Neuronal stem cell (in vitro differentiated cells): ENCODE measurements at regions not wholly inside any gene's neighbourhood (a gene's known extent, or its start where the extent isn't known, plus 50 kb on each side); places are given as distances from the start of the nearest gene placed in this dataset.
A peak's percentile ranks its signal among the peaks of the same experiment; 100 is the strongest.

Source experiments
- DNase-seq: peaks from one replicate; pipeline ENCODE4 v3.0.0-alpha.2; 2013; ENCODE audit warnings: low spot score
- H2AFZ ChIP-seq: one replicate; pipeline ENCODE4 v1.6.1; 2013; ENCODE audit warnings: mild to moderate bottlenecking, low read length, inconsistent platforms
- H2AK5ac ChIP-seq: 2 replicates; pipeline ENCODE4 v1.6.1; 2013; ENCODE audit warnings: low read depth, mild to moderate bottlenecking, inconsistent platforms, low read length, moderate library complexity, mixed read lengths
- H2BK120ac ChIP-seq: 2 replicates; pipeline ENCODE4 v1.6.1; 2013; ENCODE audit warnings: low read depth, mild to moderate bottlenecking, inconsistent platforms, low read length, moderate library complexity, mixed read lengths
- H2BK12ac ChIP-seq: one replicate; pipeline ENCODE4 v1.6.1; 2013; ENCODE audit warnings: low read length, inconsistent platforms
- H2BK15ac ChIP-seq: 2 replicates; pipeline ENCODE4 v1.6.1; 2013; ENCODE audit warnings: mild to moderate bottlenecking, low read length, inconsistent platforms, mixed read lengths
- H2BK5ac ChIP-seq: one replicate; pipeline ENCODE4 v1.6.1; 2013; ENCODE audit warnings: inconsistent platforms, mild to moderate bottlenecking, low read length, moderate library complexity
- H3K14ac ChIP-seq: one replicate; pipeline ENCODE4 v1.6.1; 2013; ENCODE audit warnings: low read length, inconsistent platforms
- H3K18ac ChIP-seq: 2 replicates; pipeline ENCODE4 v1.6.1; 2013; ENCODE audit warnings: low read length, inconsistent platforms
- H3K23ac ChIP-seq: 2 replicates; pipeline ENCODE4 v1.6.1; 2013; ENCODE audit warnings: low read depth, mild to moderate bottlenecking, mixed read lengths, low read length, inconsistent platforms; ENCODE audit not compliant: poor library complexity
- H3K27ac ChIP-seq: replicated peaks from 3 replicates; pipeline ENCODE4 v1.5.1; 2013; ENCODE audit warnings: low read length, inconsistent platforms
- H3K27me3 ChIP-seq, 3 experiments: 2 replicates each; pipeline ENCODE4 v1.6.1; 2013; ENCODE audit warnings: low read length in 3 of 3, mild to moderate bottlenecking in 2 of 3, inconsistent platforms in 1 of 3, low read depth in 1 of 3, mixed read lengths in 1 of 3, moderate library complexity in 1 of 3; ENCODE audit not compliant: control insufficient read depth in 3 of 3, insufficient read depth in 3 of 3
- H3K36me3 ChIP-seq, 2 donors: replicated peaks in 1 of 2; 2 replicates each; pipeline ENCODE4 v1.6.1; 2013; ENCODE audit warnings: low read length in 2 of 2; ENCODE audit not compliant: control insufficient read depth in 2 of 2, insufficient read depth in 2 of 2
- H3K4ac ChIP-seq: 2 replicates; pipeline ENCODE4 v1.6.1; 2013; ENCODE audit warnings: inconsistent platforms, mild to moderate bottlenecking, low read length, moderate library complexity
- H3K4me1 ChIP-seq, 2 donors: 1 replicate in 1 of 2; 2 replicates in 1 of 2; pipeline ENCODE4 v1.6.1; 2013; ENCODE audit warnings: low read length in 2 of 2, low read depth in 1 of 2; ENCODE audit not compliant: control insufficient read depth in 2 of 2, insufficient read depth in 1 of 2
- H3K4me2 ChIP-seq: one replicate; pipeline ENCODE4 v1.6.1; 2013; ENCODE audit warnings: mild to moderate bottlenecking, low read length, inconsistent platforms; ENCODE audit not compliant: insufficient read depth, poor library complexity, severe bottlenecking
- H3K4me3 ChIP-seq, 2 donors: 2 replicates each; pipeline ENCODE4 v1.5.1; 2013; ENCODE audit warnings: low read length in 2 of 2, mild to moderate bottlenecking in 2 of 2, inconsistent platforms in 1 of 2, moderate library complexity in 1 of 2
- H3K79me1 ChIP-seq: one replicate; pipeline ENCODE4 v1.6.1; 2013; ENCODE audit warnings: low read depth, mild to moderate bottlenecking, inconsistent platforms, low read length, moderate library complexity
- H3K9ac ChIP-seq: one replicate; pipeline ENCODE4 v1.6.1; 2013; ENCODE audit warnings: mild to moderate bottlenecking, low read depth, low read length, inconsistent platforms; ENCODE audit not compliant: poor library complexity
- H3K9me3 ChIP-seq, 2 donors: replicated peaks in 1 of 2; 2 replicates each; pipeline versions ENCODE3 to v1.6.1; 2013; ENCODE audit warnings: low read length in 2 of 2, mild to moderate bottlenecking in 2 of 2, inconsistent platforms in 1 of 2, low read depth in 1 of 2, mixed read lengths in 1 of 2, moderate library complexity in 1 of 2; ENCODE audit not compliant: control insufficient read depth in 2 of 2, insufficient read depth in 1 of 2
- H4K8ac ChIP-seq: one replicate; pipeline ENCODE4 v1.6.1; 2013; ENCODE audit warnings: low read depth, mild to moderate bottlenecking, inconsistent platforms, low read length, moderate library complexity
- H4K91ac ChIP-seq: one replicate; pipeline ENCODE4 v1.6.1; 2013; ENCODE audit warnings: low read length, low read depth, mild to moderate bottlenecking, inconsistent platforms; ENCODE audit not compliant: poor library complexity
- WGBS, 2 donors: extraction: QIAGEN DNeasy Blood & Tissue Kit; methylation state at CpG; one replicate each; pipeline ENCODE4 v1.1.7; 2013; ENCODE audit warnings: missing lambda C conversion rate in 2 of 2, mixed read lengths in 1 of 2; ENCODE audit not compliant: insufficient read length in 2 of 2, insufficient replicate concordance in 1 of 2; ENCODE audit errors: extremely low coverage in 2 of 2; 5-methylcytosine and 5-hydroxymethylcytosine counted together

GRCh38 chr1:29811727-29812407 is 575.5 kb downstream of the PTPRU start:
- Histone ChIP-seq H3K4ac (no peak overlapping the region), H2BK12ac (no peak overlapping the region), H3K23ac (no peak overlapping the region), H3K36me3 (no peaks in the 10 kb centered on the region), H3K27me3 (no peaks in the 10 kb centered on the region), H3K4me1 (peaks cover 0 to 1% of the 10 kb centered on the region in 2 donors), H2BK5ac (no peak overlapping the region), H2AFZ (no peak overlapping the region), H3K4me2 (no peak overlapping the region), H3K9me3 (no peaks in the 10 kb centered on the region), H3K9ac (no peak overlapping the region), H2AK5ac (no peak overlapping the region), H3K18ac (no peak overlapping the region), H3K79me1 (no peaks in the 10 kb centered on the region), H3K14ac (no peak overlapping the region), H3K4me3 (no peak overlapping the region), H4K8ac (no peak overlapping the region), H4K91ac (no peak overlapping the region), H2BK120ac (no peak overlapping the region), H3K27ac (no peak overlapping the region), H2BK15ac (no peak overlapping the region)
- no CpG with 5 or more reads among the region's 10 CpGs for WGBS, 2 donors
- no peak for DNase-seq

- no peak overlapping the region for H2BK5ac ChIP-seq
- no peak overlapping the region for H2BK120ac ChIP-seq
- H3K4ac ChIP-seq = no peak overlapping the region
- no peak overlapping the region for H3K9ac ChIP-seq
- no peaks in the 10 kb centered on the region for H3K27me3 ChIP-seq
- no peak for DNase-seq
- H4K8ac ChIP-seq = no peak overlapping the region
- no peak overlapping the region for H3K27ac ChIP-seq
- no CpG with 5 or more reads among the region's 7 CpGs for WGBS, 2 donors
- no peak overlapping the region for H2BK15ac ChIP-seq
- H3K79me1 ChIP-seq = no peaks in the 10 kb centered on the region
- peaks cover 0 to 3% of the 10 kb centered on the region in 2 donors for H3K4me1 ChIP-seq
- no peak overlapping the region for H3K4me3 ChIP-seq
- H2AK5ac ChIP-seq = no peak overlapping the region
- no peak overlapping the region for H4K91ac ChIP-seq
- no peak overlapping the region for H2BK12ac ChIP-seq
- H3K4me2 ChIP-seq = no peak overlapping the region
- no peaks in the 10 kb centered on the region for H3K36me3 ChIP-seq
- H3K14ac ChIP-seq = no peak overlapping the region
- H3K9me3 ChIP-seq = no peaks in the 10 kb centered on the region
- H2AFZ ChIP-seq = no peak overlapping the region
- H3K23ac ChIP-seq = no peak overlapping the region
- H3K18ac ChIP-seq = no peak overlapping the region
These were observed 574.9 kb downstream of the PTPRU start for GRCh38 chr1:29811247-29811646.

GRCh38 chr1:29810121-29811120 is 574.1 kb downstream of the PTPRU start:
- Histone ChIP-seq H2BK5ac (no peak overlapping the region), H3K4me2 (no peak overlapping the region), H3K36me3 (no peaks in the 10 kb centered on the region), H3K14ac (no peak overlapping the region), H3K23ac (no peak overlapping the region), H2BK12ac (no peak overlapping the region), H3K4ac (no peak overlapping the region), H2AFZ (no peak overlapping the region), H3K18ac (peak overlapping the region; percentile 36), H4K91ac (no peak overlapping the region), H2BK120ac (peak overlapping the region; percentile 16), H3K9me3 (no peaks in the 10 kb centered on the region), H3K27me3 (no peaks in the 10 kb centered on the region), H3K9ac (no peak overlapping the region), H3K4me1 (peaks cover 0 to 3% of the 10 kb centered on the region in 2 donors), H4K8ac (no peak overlapping the region), H2AK5ac (no peak overlapping the region), H3K79me1 (no peaks in the 10 kb centered on the region), H3K4me3 (no peak overlapping the region), H3K27ac (no peak overlapping the region), H2BK15ac (no peak overlapping the region)
- DNase-seq = no peak
- no CpG with 5 or more reads among the region's 22 CpGs for WGBS, 2 donors
